ENCODE measurements at regions not wholly inside any gene's neighbourhood (a gene's known extent, or its start where the extent isn't known, plus 50 kb on each side); places are given as distances from the start of the nearest gene placed in this dataset.
"Not testable (repeated sequence)": the region's sequence is repeated elsewhere in the genome, so short reads cannot be mapped to it uniquely, and the experiment has no call there.

- no peak for DNase-seq (ENCODE audit: low spot score)
Measured at GRCh38 chr1:60849401-60849800, 233.0 kb upstream of the NFIA start.

DNA sequence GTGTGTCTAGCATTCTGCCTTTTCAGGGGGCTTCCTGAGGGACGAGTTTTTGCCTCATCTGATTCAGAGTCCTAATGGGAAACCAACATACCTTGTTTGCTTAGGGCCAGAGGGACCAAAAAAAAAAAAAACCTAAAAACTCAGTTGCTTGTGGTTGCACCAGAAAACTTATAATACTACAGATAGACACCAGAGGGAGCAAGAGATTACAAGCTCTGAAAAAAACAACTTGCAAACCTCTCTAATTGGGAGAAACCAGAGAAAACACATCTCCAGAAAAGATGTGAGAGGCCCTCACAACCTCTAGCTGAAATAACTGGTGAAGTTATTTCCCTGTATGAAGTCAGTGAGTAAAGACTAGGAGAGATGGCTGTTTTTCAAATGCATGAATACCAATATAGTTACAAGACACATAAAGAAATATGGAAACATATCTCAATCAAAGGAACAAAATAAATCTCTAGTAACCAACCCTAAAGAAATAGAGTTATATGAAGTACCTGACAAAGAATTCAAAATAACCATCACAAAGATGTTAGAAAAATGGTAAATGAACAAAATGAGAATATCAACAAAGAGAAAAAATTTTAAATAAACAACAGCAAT is 233.7 kb upstream of the NFIA start:
- peak; percentile 51 for DNase-seq (ENCODE audit: low spot score)

GRCh38 chr1:60847855-60848582 is 234.3 kb upstream of the NFIA start:
- no peak for DNase-seq (ENCODE audit: low spot score)

DNA sequence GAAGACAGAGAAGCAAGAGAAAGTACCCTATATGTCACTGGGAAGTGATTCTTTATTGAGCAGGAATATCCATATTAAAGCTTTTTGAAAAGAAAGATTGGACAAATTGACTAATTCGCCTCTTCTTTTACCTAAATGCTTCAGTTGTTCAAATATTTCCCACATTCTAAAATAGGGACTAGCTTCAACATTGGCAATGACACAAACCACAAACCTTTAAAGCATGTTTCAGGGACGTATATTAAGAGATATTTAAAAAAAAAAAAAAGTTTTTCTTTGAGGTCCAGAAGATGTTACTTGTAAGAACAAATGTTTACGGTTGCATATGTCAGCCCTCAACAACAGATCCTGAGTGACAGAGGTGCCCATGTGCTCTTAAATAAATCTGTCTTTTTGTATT is 235.0 kb upstream of the NFIA start:
- DNase-seq (ENCODE audit: low spot score) = no peak

GRCh38 chr1:60845659-60846058 is 236.7 kb upstream of the NFIA start:
- DNase-seq (ENCODE audit: low spot score) = not testable (repeated sequence)

DNA sequence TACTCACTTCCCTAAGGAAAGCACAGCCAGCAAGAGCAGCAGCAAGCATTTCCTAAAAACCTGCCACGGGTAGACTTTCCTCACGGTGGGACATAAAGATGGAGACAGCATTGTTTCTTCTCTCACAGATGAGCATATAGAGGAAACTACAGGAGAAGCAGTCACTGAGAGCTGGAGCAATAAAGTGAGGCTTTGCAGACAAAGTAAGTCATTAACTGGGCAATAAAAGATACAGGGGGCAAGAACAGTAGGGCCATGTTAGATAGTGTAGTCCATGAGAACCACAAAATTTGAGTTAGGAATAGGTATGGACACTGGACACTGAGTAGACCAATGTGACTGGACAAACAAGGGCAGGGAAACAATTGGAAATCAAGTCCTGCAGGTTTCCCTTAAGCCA is 240.1 kb upstream of the NFIA start:
- no peak for DNase-seq (ENCODE audit: low spot score)

- DNase-seq (ENCODE audit: low spot score) = no peak
Measured at GRCh38 chr1:60841116-60842046, 241.0 kb upstream of the NFIA start.

DNA sequence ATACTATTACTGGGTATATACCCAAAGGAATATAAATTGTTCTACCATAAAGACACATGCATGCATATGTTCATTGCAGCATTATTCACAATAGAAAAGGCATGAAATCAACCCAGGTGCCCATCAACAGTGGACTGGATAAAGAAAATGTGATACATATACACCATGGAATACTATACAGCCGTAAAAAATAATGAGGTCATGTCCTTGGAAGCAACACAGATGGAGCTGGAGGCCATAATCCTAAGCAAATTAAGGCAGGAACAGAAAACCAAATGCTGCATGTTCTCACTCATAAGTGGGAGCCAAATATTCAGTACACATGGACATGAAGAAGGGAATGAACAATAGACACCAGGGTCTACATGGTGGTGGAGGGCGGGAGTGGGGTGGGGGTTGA is 241.9 kb upstream of the NFIA start:
- not testable (repeated sequence) for DNase-seq (ENCODE audit: low spot score)

DNA sequence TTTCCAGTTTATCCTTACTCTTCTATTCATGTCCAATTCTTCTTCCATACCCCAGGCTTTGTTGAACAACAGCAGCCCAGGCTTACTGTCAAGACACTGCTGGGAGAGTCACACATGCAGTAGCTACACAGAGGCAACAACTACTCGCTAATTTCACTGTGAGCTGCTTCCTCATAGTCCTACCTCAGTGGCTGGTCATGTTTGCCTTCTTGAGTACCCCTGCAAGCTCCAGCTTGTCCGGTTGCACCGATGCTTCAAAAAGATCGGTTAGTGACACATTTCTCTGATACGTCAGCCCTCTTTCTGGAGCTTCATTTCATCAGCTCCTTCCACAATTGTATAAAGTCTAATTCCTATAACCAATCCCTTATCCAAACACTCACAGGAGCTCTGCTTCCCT is 246.7 kb upstream of the NFIA start:
- no peak for DNase-seq (ENCODE audit: low spot score)

GRCh38 chr1:60833173-60833572 is 249.2 kb upstream of the NFIA start:
- DNase-seq (ENCODE audit: low spot score) = no peak

- no peak for DNase-seq (ENCODE audit: low spot score)
Measured at GRCh38 chr1:60832367-60832766, 250.0 kb upstream of the NFIA start.

DNA sequence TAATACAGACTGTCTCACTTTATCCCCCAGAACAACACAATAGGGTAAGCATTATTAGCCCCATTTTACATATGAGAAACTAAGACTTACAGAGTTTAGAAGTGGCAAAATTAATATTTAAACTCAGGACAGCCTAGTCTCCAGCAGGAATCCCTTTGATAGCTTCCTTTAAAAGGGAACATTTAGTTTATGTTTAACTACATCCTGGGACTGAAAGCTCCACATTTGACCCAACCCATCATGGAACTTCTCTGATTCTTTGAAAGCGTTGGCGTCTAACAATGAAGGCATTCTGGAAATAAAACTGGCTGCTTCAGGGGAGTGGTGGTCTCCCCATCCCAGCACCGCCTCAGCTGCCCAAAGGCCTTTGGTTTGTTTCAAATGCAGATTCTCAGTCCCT is 250.6 kb upstream of the NFIA start:
- no peak for DNase-seq (ENCODE audit: low spot score)

- DNase-seq (ENCODE audit: low spot score) = no peak
Measured at GRCh38 chr1:60828944-60829343, 253.4 kb upstream of the NFIA start.

GRCh38 chr1:60826320-60827094 is 255.9 kb upstream of the NFIA start:
- DNase-seq (ENCODE audit: low spot score) = no peak

GRCh38 chr1:60825593-60825992 is 256.8 kb upstream of the NFIA start:
- DNase-seq (ENCODE audit: low spot score) = no peak

DNA sequence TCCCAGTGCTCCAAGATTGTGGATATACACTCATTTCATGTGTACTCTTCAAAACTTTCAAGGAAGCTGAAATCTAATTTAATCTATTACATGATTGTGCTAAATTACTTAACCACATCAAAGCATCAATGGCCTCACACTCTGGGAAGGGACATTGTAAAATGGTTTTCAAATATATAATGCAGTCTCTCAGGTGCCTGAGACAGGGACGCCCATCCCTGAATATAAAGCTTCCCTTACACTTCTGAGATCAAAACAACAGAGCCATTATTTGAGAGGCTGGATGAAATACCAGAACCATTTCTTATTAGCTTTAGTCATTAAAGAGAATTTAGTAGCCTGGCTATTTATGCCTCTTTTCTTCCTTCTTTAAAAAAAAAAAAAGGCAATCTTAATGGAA is 259.2 kb upstream of the NFIA start:
- no peak for DNase-seq (ENCODE audit: low spot score)

- no peak for DNase-seq (ENCODE audit: low spot score)
Measured at GRCh38 chr1:60822252-60822651, 260.1 kb upstream of the NFIA start.

- DNase-seq (ENCODE audit: low spot score) = no peak
Measured at GRCh38 chr1:60821156-60821555, 261.2 kb upstream of the NFIA start.

DNA sequence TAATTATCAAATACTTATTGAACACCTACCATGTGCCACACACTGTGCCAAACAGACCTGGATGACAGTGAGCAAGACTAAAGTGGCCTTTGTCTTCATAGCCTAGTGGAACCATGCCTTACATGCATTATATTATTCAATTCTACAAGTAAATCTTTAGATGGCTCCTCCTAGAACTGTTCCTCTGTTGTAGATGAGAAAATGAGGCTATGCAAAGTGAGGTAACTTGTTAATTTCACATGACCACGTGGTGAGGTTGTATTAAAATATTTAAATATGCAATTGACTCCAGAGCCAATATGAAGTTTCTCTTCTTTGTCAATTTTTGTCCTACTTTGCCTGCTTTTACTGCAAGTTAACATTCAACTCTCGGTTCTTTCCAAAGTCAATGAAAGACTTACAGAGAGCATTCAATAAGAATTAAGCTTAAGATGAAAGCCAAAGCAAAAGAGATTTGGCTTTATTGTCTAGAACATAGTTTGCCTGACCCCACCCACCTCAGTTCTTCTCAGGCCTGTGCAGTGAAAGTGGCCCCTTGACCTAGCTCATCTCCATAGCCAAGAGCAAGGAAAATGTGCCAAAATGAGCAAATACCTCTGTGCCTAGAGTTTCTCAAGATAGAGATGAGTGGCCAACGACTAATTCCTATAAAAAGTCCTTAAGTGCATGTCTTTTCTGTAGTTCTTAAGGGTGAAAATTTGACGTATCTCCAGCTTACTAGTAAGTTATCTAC is 263.2 kb upstream of the NFIA start:
- DNase-seq (ENCODE audit: low spot score) = no peak

DNA sequence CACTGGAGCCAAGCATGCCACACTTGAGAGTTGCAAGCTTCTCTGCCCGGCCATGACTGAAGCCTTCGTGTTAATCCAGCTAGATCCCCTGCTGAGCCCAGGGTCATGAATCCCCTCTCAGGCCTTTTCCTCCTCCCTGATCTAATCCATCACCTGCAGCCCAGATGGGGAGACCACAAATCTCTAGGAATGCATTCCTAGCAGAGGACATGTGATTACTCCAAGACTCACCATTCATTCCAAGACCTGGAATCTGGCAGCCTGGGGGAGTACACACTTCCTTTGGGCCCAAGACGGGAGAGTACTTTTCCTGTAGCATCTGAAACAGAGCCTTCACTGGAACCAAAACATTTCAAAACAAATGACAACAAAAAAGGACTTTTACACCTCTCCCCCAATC is 269.3 kb upstream of the NFIA start:
- peak; percentile 13 for DNase-seq (ENCODE audit: low spot score)

DNA sequence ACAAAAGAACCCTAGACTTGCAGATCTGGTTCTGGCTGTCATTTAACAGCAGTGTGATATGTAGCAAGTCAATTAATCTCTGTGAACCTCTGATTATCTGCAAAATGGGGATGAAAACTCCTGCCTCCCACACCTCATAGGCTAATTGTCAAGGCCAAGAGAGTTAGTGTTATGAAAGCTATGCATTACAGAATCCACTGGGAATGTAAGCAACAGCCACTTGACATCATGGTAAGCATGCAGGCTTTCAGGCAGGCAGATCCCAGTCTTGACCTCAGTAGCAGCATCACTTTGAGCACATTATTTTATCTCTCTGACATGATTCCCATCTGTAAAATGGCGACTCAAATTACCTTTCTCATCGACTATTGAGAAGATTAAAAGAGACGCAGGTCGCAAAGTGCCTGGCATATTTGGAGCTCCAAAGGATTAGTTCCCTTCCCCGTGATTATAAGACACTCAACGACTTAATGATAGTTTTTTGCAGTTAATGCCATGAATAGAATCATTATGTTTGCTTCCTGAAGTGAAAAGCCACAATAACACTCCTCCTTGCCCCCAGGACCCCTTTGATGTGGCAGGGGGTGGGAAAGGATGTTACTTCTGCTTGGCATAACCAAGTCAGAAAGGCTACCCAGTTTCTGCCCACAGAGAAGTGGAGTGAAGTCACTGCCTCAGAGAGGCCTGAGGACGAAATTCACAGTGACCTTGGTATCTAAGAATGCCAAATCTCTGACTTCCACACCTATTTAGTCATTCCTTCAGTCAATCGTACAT is 273.0 kb upstream of the NFIA start:
- DNase-seq (ENCODE audit: low spot score) = no peak

All from GM03348 (cell line).